GM12878 (cell line): ENCODE measurements at regions not wholly inside any gene's neighbourhood (a gene's known extent, or its start where the extent isn't known, plus 50 kb on each side); places are given as distances from the start of the nearest gene placed in this dataset.

Experiments used
- ATAC-seq: fragments of 200-7000 bp; cut with Tn5 transposase; 3 replicates; pipeline ENCODE4 v1.9.1; 2020; ENCODE audit warnings: mild to moderate bottlenecking, moderate library complexity
- BruUV-seq: library from RNA; stranded (reverse); fragments of 400-500 nt; replicated peaks from 2 replicates; lab custom pipeline; 2021; lab: Mats Ljungman, UMichigan
- CTCF ChIA-PET: fragments of 300-600 bp; sonication (Branson Sonifier 250); formaldehyde crosslinking; extraction: SDS; loops from one replicate; lab custom pipeline; 2021; ENCODE audit warnings: inconsistent platforms; lab: Yijun Ruan, JAX
- POLR2A ChIA-PET: fragments of 350-600 bp; formaldehyde crosslinking; extraction: SDS; loops from one replicate; lab custom pipeline; 2021; ENCODE audit warnings: inconsistent platforms; lab: Charles Lee
- RAD21 ChIA-PET: fragments of 300-600 bp; sonication (Branson Sonifier 250); formaldehyde crosslinking; loops from one replicate; lab custom pipeline; 2023; ENCODE audit warnings: antibody characterized with exemption; ENCODE audit not compliant: unreplicated experiment; lab: Charles Lee
- SMC1A ChIA-PET: fragments of 300-600 bp; sonication (Branson Sonifier 250); formaldehyde crosslinking; loops from one replicate; lab custom pipeline; 2023; ENCODE audit not compliant: unreplicated experiment, uncharacterized antibody; lab: Charles Lee
- DNase-seq: peaks from one replicate; pipeline ENCODE4 v3.0.0-alpha.2; 2011; ENCODE audit warnings: low read depth, low spot score
- FAIRE-seq: peaks from 3 replicates; lab custom pipeline; 2011; peaks lifted over from hg19 to GRCh38; lab: Jason Lieb, UNC
- H2AFZ ChIP-seq: 2 replicates; pipeline ENCODE4 v1.6.0; 2011; ENCODE audit warnings: low read depth, low read length, control low read depth; ENCODE audit not compliant: control insufficient read depth
- H3K27ac ChIP-seq: 2 replicates; pipeline ENCODE4 v1.5.1; 2011; ENCODE audit warnings: control low read depth; ENCODE audit not compliant: control insufficient read depth, insufficient read depth
- H3K27me3 ChIP-seq, 2 experiments: replicated peaks in 1 of 2; 2 replicates each; pipeline versions ENCODE4 v1.6.0 to v1.6.1; 2011; ENCODE audit warnings: low read length in 1 of 2; ENCODE audit not compliant: control insufficient read depth in 2 of 2, insufficient read depth in 2 of 2
- H3K36me3 ChIP-seq, 2 experiments: 2 replicates each; pipeline ENCODE4 v1.5.1; 2011; ENCODE audit warnings: low read length in 1 of 2; ENCODE audit not compliant: control insufficient read depth in 2 of 2, insufficient read depth in 2 of 2
- H3K4me1 ChIP-seq: 2 replicates; pipeline ENCODE4 v1.6.1; 2011; ENCODE audit warnings: mild to moderate bottlenecking, low read length, moderate library complexity, mixed read lengths; ENCODE audit not compliant: control insufficient read depth, insufficient read depth
- H3K4me2 ChIP-seq: 2 replicates; pipeline ENCODE4 v1.6.0; 2011; ENCODE audit warnings: control low read depth; ENCODE audit not compliant: control insufficient read depth, insufficient read depth
- H3K4me3 ChIP-seq: fragments of 200-600 bp; sonication (generic); 2 replicates; pipeline ENCODE4 v1.5.1; 2016
- H3K79me2 ChIP-seq: 2 replicates; pipeline ENCODE4 v1.6.0; 2011; ENCODE audit warnings: low read length; ENCODE audit not compliant: control insufficient read depth, insufficient read depth
- H3K9ac ChIP-seq: 2 replicates; pipeline ENCODE4 v1.8.0; 2011; ENCODE audit warnings: low read length, control low read depth, mixed read lengths; ENCODE audit not compliant: control insufficient read depth, insufficient read depth
- H3K9me3 ChIP-seq: replicated peaks from 3 replicates; pipeline ENCODE4 v1.5.1; 2011; ENCODE audit warnings: mild to moderate bottlenecking, low read length; ENCODE audit not compliant: control insufficient read depth, insufficient read depth
- H4K20me1 ChIP-seq: 2 replicates; pipeline ENCODE4 v1.6.0; 2011; ENCODE audit not compliant: control insufficient read depth, insufficient read depth
- ATF7 ChIP-seq: fragments of 450-650 bp; IDR thresholded peaks from 2 replicates; pipeline ENCODE4 v1.6.1; 2016; ENCODE audit warnings: low read depth, mild to moderate bottlenecking
- CBFB ChIP-seq: IDR thresholded peaks from 2 replicates; pipeline ENCODE4 v1.6.1; 2016; ENCODE audit warnings: antibody characterized with exemption, low read depth
- CHD2 ChIP-seq: IDR thresholded peaks from 2 replicates; pipeline ENCODE4 v1.6.1; 2011; ENCODE audit warnings: low read depth, low read length, improper control_type of control experiment, borderline replicate concordance
- EED ChIP-seq: sonication (generic); IDR thresholded peaks from 2 replicates; pipeline ENCODE4 v1.6.1; 2016; ENCODE audit warnings: antibody characterized with exemption, low read depth
- EP300 ChIP-seq, 2 experiments: fragments of 150-350 bp in 1 of 2; IDR thresholded peaks; 2 replicates each; pipeline ENCODE4 v1.6.1; 2011 to 2012; ENCODE audit warnings: low read depth in 2 of 2, low read length in 2 of 2, borderline replicate concordance in 1 of 2, improper control_type of control experiment in 1 of 2, inconsistent platforms in 1 of 2; ENCODE audit not compliant: control insufficient read depth in 1 of 2
- NFYA ChIP-seq: IDR thresholded peaks from 2 replicates; pipeline ENCODE4 v1.6.1; 2011; ENCODE audit warnings: low read depth, mild to moderate bottlenecking, low read length, improper control_type of control experiment, borderline replicate concordance
- SP1 ChIP-seq: IDR thresholded peaks from one replicate; pipeline ENCODE4 v1.6.1; 2011; ENCODE audit warnings: low read depth, low read length
- YBX1 ChIP-seq: fragments of 450-650 bp; IDR thresholded peaks from 2 replicates; pipeline ENCODE4 v1.6.1; 2016; ENCODE audit warnings: antibody characterized with exemption
- ZBED1 ChIP-seq: IDR thresholded peaks from 2 replicates; pipeline ENCODE4 v1.6.1; 2016; ENCODE audit warnings: borderline replicate concordance
- ZNF207 ChIP-seq: fragments of 450-650 bp; IDR thresholded peaks from 2 replicates; pipeline ENCODE4 v1.6.1; 2014; ENCODE audit warnings: antibody characterized with exemption, mild to moderate bottlenecking, borderline replicate concordance
- ZSCAN29 ChIP-seq: fragments of 450-650 bp; IDR thresholded peaks from 2 replicates; pipeline ENCODE4 v1.6.1; 2017; ENCODE audit warnings: mild to moderate bottlenecking, moderate library complexity
- ZZZ3 ChIP-seq: IDR thresholded peaks from 2 replicates; pipeline ENCODE4 v1.6.1; 2011; ENCODE audit warnings: low read depth; ENCODE audit not compliant: control insufficient read depth, insufficient read length
- in situ Hi-C: fragments of 300-500 bp; cut with MboI; formaldehyde crosslinking; loops from 9 replicates; pipeline ENCODE4 v1.14.3; 2018; ENCODE audit warnings: mixed read lengths
- intact Hi-C: fragments of 100-400 bp; cut with micrococcal nuclease; formaldehyde crosslinking; loops from one replicate; pipeline ENCODE4 v1.14.2; 2022; ENCODE audit not compliant: unreplicated experiment
- TF ChIP-seq, protein P1 (sequence below): fragments of 450-650 bp; IDR thresholded peaks from 2 replicates; pipeline ENCODE4 v1.6.1; 2017; ENCODE audit warnings: antibody characterized with exemption, mild to moderate bottlenecking, moderate library complexity

DNA sequence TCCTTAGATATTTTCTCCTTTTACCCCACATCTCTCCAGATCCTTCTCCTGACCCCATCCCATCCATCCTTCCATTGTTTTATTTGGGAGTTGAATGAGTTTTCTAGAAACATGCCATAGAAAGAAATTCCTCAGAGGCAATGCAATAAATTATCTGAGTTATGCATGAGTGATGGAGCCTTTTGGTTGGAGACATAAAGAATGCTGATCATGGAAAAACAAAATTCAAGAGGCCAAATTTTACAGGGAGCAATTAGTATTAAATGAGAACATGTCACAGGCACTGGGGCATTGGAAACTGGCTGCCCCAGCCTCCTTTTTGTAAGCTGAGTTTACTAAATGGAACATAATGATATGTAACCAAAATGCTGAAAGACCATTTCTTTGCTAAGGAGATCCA, 74.2 kb upstream of the LCLAT1 start:
- H3K36me3 ChIP-seq, result no peaks in the 10 kb centered on the region
- ChIA-PET SMC1A (interaction anchor here (0.6 to 1.9 kb wide), 5 partner anchors 10 to 39 kb away, joined by 3 to 7 read pairs (median 4); no protein-coding TSS in a partner anchor), POLR2A (interaction anchor here (0.7 kb wide), 1 partner anchor 205 kb away, joined by 4 read pairs; no protein-coding TSS in a partner anchor)
- ATAC-seq, result no peak
- no peak for FAIRE-seq
- H3K4me1 ChIP-seq, result no peaks in the 10 kb centered on the region
- TF ChIP-seq YBX1 (no peak), ZSCAN29 (no peak), ZNF207 (no peak), NFYA (no peak), CBFB (no peak), EP300 (IDR thresholded peaks at IDR 0.05; ENCODE audit: borderline replicate concordance in 1 of 2, control insufficient read depth in 1 of 2, low read depth in 2 of 2, low read length in 2 of 2) (no peak), ZZZ3 (no peak), ATF7 (no peak), CHD2 (no peak), SP1 (no peak), EED (no peak), ZBED1 (no peak)
- TF ChIP-seq, protein P1, sequence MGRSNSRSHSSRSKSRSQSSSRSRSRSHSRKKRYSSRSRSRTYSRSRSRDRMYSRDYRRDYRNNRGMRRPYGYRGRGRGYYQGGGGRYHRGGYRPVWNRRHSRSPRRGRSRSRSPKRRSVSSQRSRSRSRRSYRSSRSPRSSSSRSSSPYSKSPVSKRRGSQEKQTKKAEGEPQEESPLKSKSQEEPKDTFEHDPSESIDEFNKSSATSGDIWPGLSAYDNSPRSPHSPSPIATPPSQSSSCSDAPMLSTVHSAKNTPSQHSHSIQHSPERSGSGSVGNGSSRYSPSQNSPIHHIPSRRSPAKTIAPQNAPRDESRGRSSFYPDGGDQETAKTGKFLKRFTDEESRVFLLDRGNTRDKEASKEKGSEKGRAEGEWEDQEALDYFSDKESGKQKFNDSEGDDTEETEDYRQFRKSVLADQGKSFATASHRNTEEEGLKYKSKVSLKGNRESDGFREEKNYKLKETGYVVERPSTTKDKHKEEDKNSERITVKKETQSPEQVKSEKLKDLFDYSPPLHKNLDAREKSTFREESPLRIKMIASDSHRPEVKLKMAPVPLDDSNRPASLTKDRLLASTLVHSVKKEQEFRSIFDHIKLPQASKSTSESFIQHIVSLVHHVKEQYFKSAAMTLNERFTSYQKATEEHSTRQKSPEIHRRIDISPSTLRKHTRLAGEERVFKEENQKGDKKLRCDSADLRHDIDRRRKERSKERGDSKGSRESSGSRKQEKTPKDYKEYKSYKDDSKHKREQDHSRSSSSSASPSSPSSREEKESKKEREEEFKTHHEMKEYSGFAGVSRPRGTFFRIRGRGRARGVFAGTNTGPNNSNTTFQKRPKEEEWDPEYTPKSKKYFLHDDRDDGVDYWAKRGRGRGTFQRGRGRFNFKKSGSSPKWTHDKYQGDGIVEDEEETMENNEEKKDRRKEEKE, result no peak
- TF ChIP-seq, all 136 proteins: peak for 0
- H3K4me3 ChIP-seq, result no peak overlapping the region
- RAD21 ChIA-PET, result interaction anchor here (1.8 kb wide), 1 partner anchor 39 kb away, joined by 3 read pairs; no protein-coding TSS in a partner anchor
- H3K4me2 ChIP-seq, result no peak overlapping the region
- H3K9me3 ChIP-seq, result no peaks in the 10 kb centered on the region; the same call in 2 of the 3 replicates
- H2AFZ ChIP-seq, result no peak overlapping the region
- CTCF ChIA-PET, result no interaction called here
- no peaks in the 10 kb centered on the region for H3K79me2 ChIP-seq
- H3K9ac ChIP-seq, result no peak overlapping the region
- intact Hi-C loops, result no loop called here
- no TSS peak for BruUV-seq
- H3K27me3 ChIP-seq, result no peaks in the 10 kb centered on the region
- H4K20me1 ChIP-seq, result no peaks in the 10 kb centered on the region
- no peak for DNase-seq
- no peak overlapping the region for H3K27ac ChIP-seq
- in situ Hi-C loops, result no loop called here
